A673 (cell line): ENCODE measurements at regions not wholly inside any gene's neighbourhood (a gene's known extent, or its start where the extent isn't known, plus 50 kb on each side); places are given as distances from the start of the nearest gene placed in this dataset.
"Not testable (repeated sequence)": the region's sequence is repeated elsewhere in the genome, so short reads cannot be mapped to it uniquely, and the experiment has no call there.

ENCODE experiments used
- BruUV-seq: library from RNA; stranded (reverse); fragments of 400-500 nt; replicated peaks from 2 replicates; lab custom pipeline; 2021; lab: Mats Ljungman, UMichigan
- CTCF ChIA-PET: fragments of 300-600 bp; sonication (Branson Sonifier 250); formaldehyde crosslinking; loops from one replicate; lab custom pipeline; 2022; ENCODE audit warnings: antibody characterized with exemption; lab: Charles Lee
- POLR2A ChIA-PET: fragments of 300-600 bp; sonication (Branson Sonifier 250); formaldehyde crosslinking; loops from one replicate; lab custom pipeline; 2022; ENCODE audit warnings: antibody characterized with exemption; ENCODE audit not compliant: low non-redundant PET; lab: Charles Lee
- DNase-seq: peaks from one replicate; pipeline ENCODE4 v3.0.0-alpha.2; 2015; ENCODE audit warnings: low spot score
- H3K27ac ChIP-seq: fragments of 200-600 bp; sonication (generic); 2 replicates; pipeline ENCODE4 v1.5.1; 2016; ENCODE audit warnings: mixed run types, low read depth, mild to moderate bottlenecking, mixed read lengths, antibody characterized with exemption, low read length; ENCODE audit not compliant: poor library complexity, severe bottlenecking
- H3K27me3 ChIP-seq: fragments of 200-600 bp; sonication (generic); replicated peaks from 2 replicates; pipeline ENCODE4 v1.6.1; 2017; ENCODE audit warnings: mixed run types, low read depth, mild to moderate bottlenecking, mixed read lengths, antibody characterized with exemption, low read length; ENCODE audit not compliant: insufficient read depth, poor library complexity
- H3K36me3 ChIP-seq: fragments of 200-600 bp; sonication (generic); 2 replicates; pipeline ENCODE4 v1.6.1; 2016; ENCODE audit warnings: mixed run types, mild to moderate bottlenecking, mixed read lengths, antibody characterized with exemption, low read length; ENCODE audit not compliant: insufficient read depth, poor library complexity, severe bottlenecking
- H3K4me1 ChIP-seq: fragments of 200-600 bp; sonication (generic); 2 replicates; pipeline ENCODE4 v1.6.1; 2017; ENCODE audit warnings: mixed run types, mild to moderate bottlenecking, mixed read lengths, antibody characterized with exemption, low read length; ENCODE audit not compliant: insufficient read depth, poor library complexity, severe bottlenecking
- H3K4me3 ChIP-seq: fragments of 200-600 bp; sonication (generic); 2 replicates; pipeline ENCODE4 v1.5.1; 2016; ENCODE audit warnings: low read depth, mixed run types, mild to moderate bottlenecking, mixed read lengths, low read length; ENCODE audit not compliant: poor library complexity, severe bottlenecking
- H3K9me3 ChIP-seq: fragments of 200-600 bp; sonication (generic); 2 replicates; pipeline ENCODE4 v1.6.1; 2016; ENCODE audit warnings: mixed run types, low read depth, mild to moderate bottlenecking, mixed read lengths, antibody characterized with exemption, low read length; ENCODE audit not compliant: poor library complexity, severe bottlenecking
- EZH2 ChIP-seq: fragments of 200-600 bp; sonication (generic); IDR thresholded peaks from 2 replicates; pipeline ENCODE4 v1.6.1; 2017; ENCODE audit warnings: borderline replicate concordance, low read depth, mild to moderate bottlenecking, mixed read lengths, antibody characterized with exemption, low read length; ENCODE audit not compliant: poor library complexity, severe bottlenecking
- intact Hi-C: fragments of 100-400 bp; cut with micrococcal nuclease; formaldehyde crosslinking; loops from one replicate; pipeline ENCODE4 v1.10.0; 2022; ENCODE audit not compliant: unreplicated experiment
- TF ChIP-seq, protein P1 (sequence below): fragments of 300-800, 200-600 bp; sonication (generic); conservative IDR thresholded peaks from 2 replicates; pipeline ENCODE4 v1.5.1; 2017; ENCODE audit warnings: low read depth, mild to moderate bottlenecking, antibody characterized with exemption, low read length, moderate library complexity, mixed read lengths

DNA sequence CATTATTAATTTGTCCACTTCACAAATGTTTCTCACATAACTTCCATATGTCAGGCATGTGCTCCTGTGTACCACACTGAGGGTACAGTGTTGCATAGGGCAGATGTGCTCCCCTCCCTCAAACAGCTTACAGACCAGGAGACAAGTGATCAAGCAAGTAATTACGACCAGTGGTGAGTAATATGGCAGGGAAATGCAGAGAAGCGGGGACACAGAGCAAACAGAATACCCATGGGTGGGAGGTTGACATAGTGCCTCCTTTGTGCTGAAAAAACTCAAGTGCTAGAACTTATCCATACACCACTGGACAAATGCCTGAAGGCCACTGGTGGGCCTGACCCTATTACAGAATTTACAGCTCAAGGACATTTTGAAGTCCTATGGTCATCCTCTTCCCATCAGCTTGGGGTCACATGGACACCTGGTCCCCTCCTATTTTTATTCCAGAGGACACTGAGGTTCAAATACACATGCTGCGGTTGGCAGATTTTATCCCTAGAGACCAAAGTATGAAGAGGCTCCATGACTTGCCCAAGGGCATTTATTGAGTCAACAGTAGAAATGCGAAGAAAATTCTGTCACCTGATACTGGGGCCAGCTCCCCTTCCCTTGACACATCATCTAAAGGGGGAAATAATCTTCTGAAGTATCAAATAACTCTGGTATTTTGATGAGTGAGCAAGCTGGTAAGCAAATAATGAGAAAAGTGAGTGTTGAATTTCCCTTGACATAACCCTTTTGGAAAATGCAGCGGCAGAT is 116.6 kb downstream of the QRSL1 start:
- intact Hi-C loops = no loop called here
- BruUV-seq = no TSS peak
- CTCF ChIA-PET = no interaction called here

DNA sequence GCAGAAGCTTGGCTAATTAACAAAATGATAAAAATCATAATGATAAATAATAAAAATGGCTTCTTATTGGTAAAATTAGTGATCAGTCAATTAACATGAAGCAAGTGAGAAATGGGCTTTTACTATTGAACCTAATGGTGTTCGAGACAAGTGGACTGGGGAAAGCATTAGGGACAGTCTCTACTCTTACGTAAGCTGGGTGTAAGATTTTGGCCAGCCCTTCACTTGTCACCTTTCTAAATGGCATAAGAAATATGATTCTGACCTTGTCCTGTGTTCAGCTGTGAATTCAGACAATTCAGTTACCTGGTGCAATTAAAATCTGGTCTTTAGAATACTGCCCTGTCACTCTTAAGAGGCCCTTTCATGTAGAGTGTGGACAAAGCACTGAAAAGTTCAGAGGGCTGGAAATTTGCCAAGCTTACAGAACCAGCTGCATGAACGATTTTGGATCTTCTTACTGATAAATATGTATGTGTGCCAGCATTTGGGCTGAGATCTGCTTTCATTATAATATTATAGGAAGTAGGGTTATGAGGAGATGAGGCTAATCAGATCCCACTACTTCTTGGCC is 115.9 kb downstream of the QRSL1 start:
- no TSS peak for BruUV-seq
- Histone ChIP-seq H3K27ac (no peak overlapping the region), H3K36me3 (no peaks in the 10 kb centered on the region), H3K27me3 (no peaks in the 10 kb centered on the region), H3K4me3 (no peak overlapping the region), H3K9me3 (peaks cover 5% of the 10 kb centered on the region), H3K4me1 (no peaks in the 10 kb centered on the region)
- ChIA-PET CTCF (no interaction called here), POLR2A (no interaction called here)
- intact Hi-C loops = no loop called here
- DNase-seq = no peak
- TF ChIP-seq, protein P1, sequence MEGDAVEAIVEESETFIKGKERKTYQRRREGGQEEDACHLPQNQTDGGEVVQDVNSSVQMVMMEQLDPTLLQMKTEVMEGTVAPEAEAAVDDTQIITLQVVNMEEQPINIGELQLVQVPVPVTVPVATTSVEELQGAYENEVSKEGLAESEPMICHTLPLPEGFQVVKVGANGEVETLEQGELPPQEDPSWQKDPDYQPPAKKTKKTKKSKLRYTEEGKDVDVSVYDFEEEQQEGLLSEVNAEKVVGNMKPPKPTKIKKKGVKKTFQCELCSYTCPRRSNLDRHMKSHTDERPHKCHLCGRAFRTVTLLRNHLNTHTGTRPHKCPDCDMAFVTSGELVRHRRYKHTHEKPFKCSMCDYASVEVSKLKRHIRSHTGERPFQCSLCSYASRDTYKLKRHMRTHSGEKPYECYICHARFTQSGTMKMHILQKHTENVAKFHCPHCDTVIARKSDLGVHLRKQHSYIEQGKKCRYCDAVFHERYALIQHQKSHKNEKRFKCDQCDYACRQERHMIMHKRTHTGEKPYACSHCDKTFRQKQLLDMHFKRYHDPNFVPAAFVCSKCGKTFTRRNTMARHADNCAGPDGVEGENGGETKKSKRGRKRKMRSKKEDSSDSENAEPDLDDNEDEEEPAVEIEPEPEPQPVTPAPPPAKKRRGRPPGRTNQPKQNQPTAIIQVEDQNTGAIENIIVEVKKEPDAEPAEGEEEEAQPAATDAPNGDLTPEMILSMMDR = no peak
- no peak for TF ChIP-seq EZH2

More for the DNA sequence above, 116.6 kb downstream of the QRSL1 start:
- no peak for TF ChIP-seq EZH2
- TF ChIP-seq, protein P1 = no peak
- Histone ChIP-seq H3K4me3 (no peak overlapping the region), H3K27ac (no peak overlapping the region), H3K27me3 (no peaks in the 10 kb centered on the region), H3K36me3 (no peaks in the 10 kb centered on the region), H3K9me3 (peaks cover 5% of the 10 kb centered on the region), H3K4me1 (no peaks in the 10 kb centered on the region)
- POLR2A ChIA-PET = no interaction called here
- no peak for DNase-seq

DNA sequence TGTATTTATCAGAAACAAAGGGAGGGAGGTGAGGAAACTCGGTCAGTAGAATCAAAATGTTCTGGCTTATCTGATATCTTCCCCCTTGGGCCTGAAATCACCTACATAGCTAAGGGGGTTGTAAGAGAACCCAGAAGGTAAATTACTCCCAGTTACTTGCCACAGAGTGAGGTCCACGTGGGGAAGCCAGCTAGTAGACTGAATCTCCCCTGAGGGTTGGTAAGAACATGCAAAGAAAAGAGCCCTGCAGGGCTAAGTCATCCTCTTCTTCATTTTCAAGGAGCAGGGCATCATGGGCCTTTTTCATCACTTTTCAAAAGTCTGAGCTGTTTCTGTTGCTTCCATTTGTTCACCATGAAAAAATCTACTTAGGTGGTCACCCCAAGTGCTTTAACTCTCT is 115.4 kb downstream of the QRSL1 start:
- BruUV-seq = no TSS peak

DNA sequence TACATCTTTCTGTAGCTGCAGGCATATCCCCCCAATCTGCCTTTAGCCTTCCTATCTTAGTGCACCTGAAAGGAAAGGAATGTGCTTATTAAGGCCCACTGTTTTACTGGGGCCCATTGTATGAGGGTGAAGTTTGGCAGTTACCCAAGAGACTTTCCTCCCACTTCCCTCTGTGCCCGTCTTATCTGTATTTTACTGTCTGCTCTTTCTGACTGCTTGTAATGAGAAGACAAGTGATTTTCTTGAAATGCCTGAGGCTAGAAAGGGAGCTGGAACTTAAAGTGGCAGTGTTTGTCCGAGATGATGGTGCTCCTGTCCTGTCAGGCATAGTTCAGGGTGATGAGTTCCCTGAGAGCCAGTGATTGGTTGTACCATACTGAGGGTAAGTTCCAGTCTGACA is 114.7 kb downstream of the QRSL1 start:
- H3K4me1 ChIP-seq, CTCF ChIA-PET, H3K9me3 ChIP-seq, POLR2A ChIA-PET, intact Hi-C loops, DNase-seq, BruUV-seq, H3K27ac ChIP-seq, H3K27me3 ChIP-seq, H3K4me3 ChIP-seq, H3K36me3 ChIP-seq: not testable (repeated sequence)

More for the DNA sequence above, 115.4 kb downstream of the QRSL1 start:
- ChIA-PET POLR2A (no interaction called here), CTCF (no interaction called here)
- no peaks in the 10 kb centered on the region for H3K27me3 ChIP-seq
- H3K27ac ChIP-seq = no peak overlapping the region
- H3K4me3 ChIP-seq = no peak overlapping the region
- intact Hi-C loops = no loop called here
- peaks cover 5% of the 10 kb centered on the region for H3K9me3 ChIP-seq
- no peaks in the 10 kb centered on the region for H3K4me1 ChIP-seq
- H3K36me3 ChIP-seq = no peaks in the 10 kb centered on the region
- TF ChIP-seq, protein P1 = no peak
- TF ChIP-seq EZH2 = no peak
- DNase-seq = no peak
